AG20443 (cell line): ENCODE measurements at regions not wholly inside any gene's neighbourhood (a gene's known extent, or its start where the extent isn't known, plus 50 kb on each side); places are given as distances from the start of the nearest gene placed in this dataset.

ENCODE experiments used
- DNase-seq: peaks from one replicate; pipeline ENCODE4 v3.0.0; 2012; ENCODE audit warnings: low spot score, mixed read lengths

GRCh38 chr2:48258481-48259149 lies 55.9 kb upstream of the FOXN2 start:
- no peak for DNase-seq

GRCh38 chr2:48259811-48260210 lies 54.7 kb upstream of the FOXN2 start:
- DNase-seq = no peak

GRCh38 chr2:48264627-48265026 lies 49.9 kb upstream of the FOXN2 start:
- DNase-seq = no peak
